Fibroblast of mammary gland (primary cell): ENCODE measurements at regions not wholly inside any gene's neighbourhood (a gene's known extent, or its start where the extent isn't known, plus 50 kb on each side); places are given as distances from the start of the nearest gene placed in this dataset.
A peak's percentile ranks its signal among the peaks of the same experiment; 100 is the strongest.

ENCODE experiments used
- DNase-seq: peaks from one replicate; pipeline ENCODE4 v3.0.0-alpha.2; 2010; ENCODE audit warnings: low read depth
- H3K4me3 ChIP-seq: 2 replicates; pipeline ENCODE4 v1.5.1; 2011; ENCODE audit warnings: low read depth, mild to moderate bottlenecking, low read length, moderate library complexity; ENCODE audit not compliant: control insufficient read depth
- CTCF ChIP-seq: conservative IDR thresholded peaks from 2 replicates; pipeline ENCODE4 v1.5.1; 2011; ENCODE audit warnings: low read depth, low read length, inconsistent platforms; ENCODE audit not compliant: control insufficient read depth, insufficient read depth

- peak; percentile 64 for DNase-seq
- TF ChIP-seq CTCF, result peak; percentile 76
- no peak overlapping the region for H3K4me3 ChIP-seq
These were observed 187.5 kb downstream of the QDPR start for GRCh38 chr4:17324386-17324830.

GRCh38 chr4:17323554-17324385, 188.1 kb downstream of the QDPR start:
- no peak for DNase-seq

GRCh38 chr4:17322514-17322913, 189.4 kb downstream of the QDPR start:
- DNase-seq, result no peak
- no peak overlapping the region for H3K4me3 ChIP-seq
- TF ChIP-seq CTCF, result no peak

More at GRCh38 chr4:17323554-17324385, 188.1 kb downstream of the QDPR start:
- no peak overlapping the region for H3K4me3 ChIP-seq
- TF ChIP-seq CTCF, result no peak

- no peak for DNase-seq
- TF ChIP-seq CTCF, result no peak
- H3K4me3 ChIP-seq, result no peak overlapping the region
These were observed 191.8 kb downstream of the QDPR start for GRCh38 chr4:17320046-17320445.

GRCh38 chr4:17317526-17317925, 194.4 kb downstream of the QDPR start:
- H3K4me3 ChIP-seq, result no peak overlapping the region
- DNase-seq, result no peak
- no peak for TF ChIP-seq CTCF

- TF ChIP-seq CTCF, result no peak
- H3K4me3 ChIP-seq, result no peak overlapping the region
- DNase-seq, result no peak
These were observed 195.3 kb downstream of the QDPR start for GRCh38 chr4:17316566-17316965.
